Liver (tissue), 8 donors: ENCODE measurements at regions not wholly inside any gene's neighbourhood (a gene's known extent, or its start where the extent isn't known, plus 50 kb on each side); places are given as distances from the start of the nearest gene placed in this dataset.

Source experiments
- DNase-seq: peaks from one replicate; pipeline ENCODE4 v3.0.0-alpha.2; 2017; ENCODE audit warnings: low spot score
- H3K27ac ChIP-seq, 2 donors: one replicate each; pipeline ENCODE4 v1.7.0; 2013; ENCODE audit warnings: inconsistent platforms in 2 of 2, low read length in 2 of 2, control low read depth in 1 of 2, low read depth in 1 of 2, mild to moderate bottlenecking in 1 of 2
- H3K27me3 ChIP-seq, 4 donors: one replicate each; pipeline versions ENCODE4 v1.6.1 to v1.7.0; 2013; ENCODE audit warnings: low read length in 3 of 4, inconsistent platforms in 1 of 4, mild to moderate bottlenecking in 1 of 4, moderate library complexity in 1 of 4; ENCODE audit not compliant: control insufficient read depth in 4 of 4, insufficient read depth in 4 of 4
- H3K36me3 ChIP-seq, 4 donors: one replicate each; pipeline versions ENCODE4 v1.6.1 to v1.7.0; 2013; ENCODE audit warnings: low read length in 3 of 4, mild to moderate bottlenecking in 3 of 4, low read depth in 1 of 4, moderate library complexity in 1 of 4; ENCODE audit not compliant: control insufficient read depth in 4 of 4, insufficient read depth in 3 of 4
- H3K4me1 ChIP-seq, 4 donors: one replicate each; pipeline versions ENCODE4 v1.6.1 to v1.7.0; 2013; ENCODE audit warnings: low read length in 3 of 4, mild to moderate bottlenecking in 3 of 4, moderate library complexity in 1 of 4; ENCODE audit not compliant: control insufficient read depth in 4 of 4, insufficient read depth in 4 of 4
- H3K4me3 ChIP-seq, 3 donors: one replicate each; pipeline versions ENCODE4 v1.6.1 to v1.7.0; 2013; ENCODE audit warnings: low read length in 3 of 3, control low read depth in 1 of 3, low read depth in 1 of 3, mild to moderate bottlenecking in 1 of 3
- H3K9ac ChIP-seq, 2 donors: one replicate each; pipeline ENCODE4 v1.7.0; 2013; ENCODE audit warnings: low read length in 2 of 2, mild to moderate bottlenecking in 2 of 2, moderate library complexity in 2 of 2, control low read depth in 1 of 2, low read depth in 1 of 2
- H3K9me3 ChIP-seq, 4 donors: one replicate each; pipeline versions ENCODE4 v1.6.1 to v1.7.0; 2013; ENCODE audit warnings: low read length in 3 of 4; ENCODE audit not compliant: control insufficient read depth in 4 of 4
- EGR1 ChIP-seq, 2 donors: IDR thresholded peaks; 2 replicates each; pipeline ENCODE4 v1.6.1; 2016 to 2018; ENCODE audit warnings: antibody characterized with exemption in 2 of 2, low read depth in 2 of 2
- FOXA1 ChIP-seq: IDR thresholded peaks from 2 replicates; pipeline ENCODE4 v1.6.1; 2016; ENCODE audit warnings: antibody characterized with exemption
- FOXA2 ChIP-seq: IDR thresholded peaks from 2 replicates; pipeline ENCODE4 v1.6.1; 2016; ENCODE audit warnings: antibody characterized with exemption
- GABPA ChIP-seq, 2 donors: IDR thresholded peaks in 1 of 2; conservative IDR thresholded peaks in 1 of 2; 2 replicates each; pipeline ENCODE4 v1.6.1; 2016; ENCODE audit warnings: antibody characterized with exemption in 2 of 2, mild to moderate bottlenecking in 1 of 2, moderate library complexity in 1 of 2
- HNF4A ChIP-seq, 2 donors: conservative IDR thresholded peaks; 2 replicates each; pipeline ENCODE4 v1.6.1; 2016; ENCODE audit warnings: antibody characterized with exemption in 2 of 2, mild to moderate bottlenecking in 2 of 2
- HNF4G ChIP-seq: IDR thresholded peaks from 2 replicates; pipeline ENCODE4 v1.6.1; 2016; ENCODE audit warnings: antibody characterized with exemption
- JUND ChIP-seq, 2 donors: IDR thresholded peaks; 2 replicates each; pipeline ENCODE4 v1.6.1; 2016; ENCODE audit warnings: antibody characterized with exemption in 2 of 2
- NR2F2 ChIP-seq: IDR thresholded peaks from 2 replicates; pipeline ENCODE4 v1.6.1; 2016; ENCODE audit warnings: antibody characterized with exemption
- RAD21 ChIP-seq, 2 donors: IDR thresholded peaks; 2 replicates each; pipeline ENCODE4 v1.6.1; 2016; ENCODE audit warnings: antibody characterized with exemption in 2 of 2, mild to moderate bottlenecking in 2 of 2
- RXRA ChIP-seq, 2 donors: IDR thresholded peaks; 2 replicates each; pipeline ENCODE4 v1.6.1; 2017 to 2018; ENCODE audit warnings: antibody characterized with exemption in 2 of 2, mild to moderate bottlenecking in 1 of 2
- SP1 ChIP-seq: IDR thresholded peaks from 2 replicates; pipeline ENCODE4 v1.6.1; 2018; ENCODE audit warnings: antibody characterized with exemption, mild to moderate bottlenecking
- YY1 ChIP-seq: IDR thresholded peaks from 2 replicates; pipeline ENCODE4 v1.6.1; 2016; ENCODE audit warnings: antibody characterized with exemption, mild to moderate bottlenecking
- WGBS: extraction: QIAGEN DNeasy Blood & Tissue Kit; methylation state at CpG from one replicate; pipeline ENCODE4 v1.1.7; 2013; 5-methylcytosine and 5-hydroxymethylcytosine counted together
- TF ChIP-seq, protein P1 (sequence below): IDR thresholded peaks from 2 replicates; pipeline ENCODE4 v1.6.1; 2016; ENCODE audit warnings: antibody characterized with exemption
- TF ChIP-seq, protein P2 (sequence below): IDR thresholded peaks from 2 replicates; pipeline ENCODE4 v1.6.1; 2016; ENCODE audit warnings: antibody characterized with exemption, mild to moderate bottlenecking
- TF ChIP-seq, protein P3 (sequence below): fragments of 150-350 bp; IDR thresholded peaks from 2 replicates; pipeline ENCODE4 v1.5.1; 2017; ENCODE audit warnings: improper control_type of control experiment, low read depth, low read length; ENCODE audit not compliant: missing input control
- TF ChIP-seq, protein P4 (sequence below): IDR thresholded peaks from 2 replicates; pipeline ENCODE4 v1.6.1; 2016; ENCODE audit warnings: antibody characterized with exemption
- TF ChIP-seq, protein P5 (sequence below): IDR thresholded peaks from 2 replicates; pipeline ENCODE4 v1.6.1; 2016; ENCODE audit warnings: antibody characterized with exemption
- donor health status: healthy.
- donor health status: healthy.
- donor health status: healthy.
- donor health status: healthy.
- donor health status: healthy.

DNA sequence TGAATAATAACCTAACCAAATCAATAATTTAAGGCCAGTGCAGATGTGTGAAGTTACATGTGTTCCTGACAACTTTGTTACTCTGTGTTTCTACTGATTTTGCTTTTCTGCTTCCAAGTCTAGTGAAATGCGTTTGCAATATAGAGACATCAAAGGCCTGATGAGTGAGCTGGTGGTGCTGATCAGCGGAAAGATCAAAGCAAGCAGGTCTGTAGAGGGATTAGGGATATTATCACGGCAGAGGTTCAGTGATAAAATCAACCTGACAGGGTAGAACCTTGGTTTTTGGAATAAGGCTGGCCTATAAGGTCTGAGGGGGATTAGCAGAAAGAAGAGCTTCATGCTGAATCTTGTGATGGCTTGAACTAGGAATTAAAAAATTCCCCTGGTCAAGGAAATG, 111.7 kb downstream of the EDEM1 start:
- Histone ChIP-seq H3K4me1 (no peaks in the 10 kb centered on the region), H3K9ac (no peak overlapping the region), H3K27me3 (no peaks in the 10 kb centered on the region), H3K9me3 (peaks cover 0 to 2% (median 0%) of the 10 kb centered on the region in 4 donors), H3K36me3 (no peaks in the 10 kb centered on the region), H3K4me3 (no peak overlapping the region), H3K27ac (no peak overlapping the region)
- DNase-seq: no peak
- TF ChIP-seq, protein P1, sequence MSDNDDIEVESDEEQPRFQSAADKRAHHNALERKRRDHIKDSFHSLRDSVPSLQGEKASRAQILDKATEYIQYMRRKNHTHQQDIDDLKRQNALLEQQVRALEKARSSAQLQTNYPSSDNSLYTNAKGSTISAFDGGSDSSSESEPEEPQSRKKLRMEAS: no peak
- no peak for TF ChIP-seq RAD21 (IDR thresholded peaks at IDR 0.05)
- TF ChIP-seq HNF4G: no peak
- TF ChIP-seq RXRA (IDR thresholded peaks at IDR 0.05): no peak
- no peak for TF ChIP-seq SP1
- TF ChIP-seq, protein P2, sequence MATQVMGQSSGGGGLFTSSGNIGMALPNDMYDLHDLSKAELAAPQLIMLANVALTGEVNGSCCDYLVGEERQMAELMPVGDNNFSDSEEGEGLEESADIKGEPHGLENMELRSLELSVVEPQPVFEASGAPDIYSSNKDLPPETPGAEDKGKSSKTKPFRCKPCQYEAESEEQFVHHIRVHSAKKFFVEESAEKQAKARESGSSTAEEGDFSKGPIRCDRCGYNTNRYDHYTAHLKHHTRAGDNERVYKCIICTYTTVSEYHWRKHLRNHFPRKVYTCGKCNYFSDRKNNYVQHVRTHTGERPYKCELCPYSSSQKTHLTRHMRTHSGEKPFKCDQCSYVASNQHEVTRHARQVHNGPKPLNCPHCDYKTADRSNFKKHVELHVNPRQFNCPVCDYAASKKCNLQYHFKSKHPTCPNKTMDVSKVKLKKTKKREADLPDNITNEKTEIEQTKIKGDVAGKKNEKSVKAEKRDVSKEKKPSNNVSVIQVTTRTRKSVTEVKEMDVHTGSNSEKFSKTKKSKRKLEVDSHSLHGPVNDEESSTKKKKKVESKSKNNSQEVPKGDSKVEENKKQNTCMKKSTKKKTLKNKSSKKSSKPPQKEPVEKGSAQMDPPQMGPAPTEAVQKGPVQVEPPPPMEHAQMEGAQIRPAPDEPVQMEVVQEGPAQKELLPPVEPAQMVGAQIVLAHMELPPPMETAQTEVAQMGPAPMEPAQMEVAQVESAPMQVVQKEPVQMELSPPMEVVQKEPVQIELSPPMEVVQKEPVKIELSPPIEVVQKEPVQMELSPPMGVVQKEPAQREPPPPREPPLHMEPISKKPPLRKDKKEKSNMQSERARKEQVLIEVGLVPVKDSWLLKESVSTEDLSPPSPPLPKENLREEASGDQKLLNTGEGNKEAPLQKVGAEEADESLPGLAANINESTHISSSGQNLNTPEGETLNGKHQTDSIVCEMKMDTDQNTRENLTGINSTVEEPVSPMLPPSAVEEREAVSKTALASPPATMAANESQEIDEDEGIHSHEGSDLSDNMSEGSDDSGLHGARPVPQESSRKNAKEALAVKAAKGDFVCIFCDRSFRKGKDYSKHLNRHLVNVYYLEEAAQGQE: no peak
- WGBS: 78% methylated on average over 3 of the region's 3 CpGs

DNA sequence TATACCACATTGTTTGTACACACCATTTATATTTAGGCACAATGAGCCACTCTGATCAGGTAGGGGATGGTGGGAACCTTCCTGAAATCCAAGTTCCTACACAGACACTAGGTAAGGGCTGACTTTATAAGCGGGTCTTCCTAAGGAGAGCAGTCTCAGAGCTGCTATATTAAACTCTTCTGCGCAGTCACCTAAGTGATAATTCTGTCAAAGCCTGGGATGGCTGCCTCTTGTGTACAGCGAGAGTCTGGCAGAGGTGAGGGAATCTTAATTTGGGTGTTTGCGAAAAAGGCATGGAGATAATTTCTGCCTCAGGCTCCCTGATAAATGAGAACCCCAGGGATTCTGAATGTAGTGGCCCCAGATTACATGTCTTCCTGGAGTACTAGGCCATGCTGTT, 113.1 kb downstream of the EDEM1 start:
- WGBS: 95% methylated on average over 4 of the region's 4 CpGs

More for the DNA sequence above, 113.1 kb downstream of the EDEM1 start:
- TF ChIP-seq, protein P3, sequence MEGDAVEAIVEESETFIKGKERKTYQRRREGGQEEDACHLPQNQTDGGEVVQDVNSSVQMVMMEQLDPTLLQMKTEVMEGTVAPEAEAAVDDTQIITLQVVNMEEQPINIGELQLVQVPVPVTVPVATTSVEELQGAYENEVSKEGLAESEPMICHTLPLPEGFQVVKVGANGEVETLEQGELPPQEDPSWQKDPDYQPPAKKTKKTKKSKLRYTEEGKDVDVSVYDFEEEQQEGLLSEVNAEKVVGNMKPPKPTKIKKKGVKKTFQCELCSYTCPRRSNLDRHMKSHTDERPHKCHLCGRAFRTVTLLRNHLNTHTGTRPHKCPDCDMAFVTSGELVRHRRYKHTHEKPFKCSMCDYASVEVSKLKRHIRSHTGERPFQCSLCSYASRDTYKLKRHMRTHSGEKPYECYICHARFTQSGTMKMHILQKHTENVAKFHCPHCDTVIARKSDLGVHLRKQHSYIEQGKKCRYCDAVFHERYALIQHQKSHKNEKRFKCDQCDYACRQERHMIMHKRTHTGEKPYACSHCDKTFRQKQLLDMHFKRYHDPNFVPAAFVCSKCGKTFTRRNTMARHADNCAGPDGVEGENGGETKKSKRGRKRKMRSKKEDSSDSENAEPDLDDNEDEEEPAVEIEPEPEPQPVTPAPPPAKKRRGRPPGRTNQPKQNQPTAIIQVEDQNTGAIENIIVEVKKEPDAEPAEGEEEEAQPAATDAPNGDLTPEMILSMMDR: no peak
- TF ChIP-seq FOXA1 (no peak), EGR1 (IDR thresholded peaks at IDR 0.05; ENCODE audit: low read depth in 2 of 2) (no peak), GABPA (IDR thresholded peaks at IDR 0.05 in 1 of 2, conservative IDR thresholded peaks at IDR 0.05 in 1 of 2) (no peak), RXRA (IDR thresholded peaks at IDR 0.05) (no peak), HNF4G (no peak), JUND (IDR thresholded peaks at IDR 0.05) (no peak), YY1 (no peak), HNF4A (conservative IDR thresholded peaks at IDR 0.05) (no peak), RAD21 (IDR thresholded peaks at IDR 0.05) (no peak), FOXA2 (no peak), NR2F2 (no peak), SP1 (no peak)
- TF ChIP-seq, protein P4, sequence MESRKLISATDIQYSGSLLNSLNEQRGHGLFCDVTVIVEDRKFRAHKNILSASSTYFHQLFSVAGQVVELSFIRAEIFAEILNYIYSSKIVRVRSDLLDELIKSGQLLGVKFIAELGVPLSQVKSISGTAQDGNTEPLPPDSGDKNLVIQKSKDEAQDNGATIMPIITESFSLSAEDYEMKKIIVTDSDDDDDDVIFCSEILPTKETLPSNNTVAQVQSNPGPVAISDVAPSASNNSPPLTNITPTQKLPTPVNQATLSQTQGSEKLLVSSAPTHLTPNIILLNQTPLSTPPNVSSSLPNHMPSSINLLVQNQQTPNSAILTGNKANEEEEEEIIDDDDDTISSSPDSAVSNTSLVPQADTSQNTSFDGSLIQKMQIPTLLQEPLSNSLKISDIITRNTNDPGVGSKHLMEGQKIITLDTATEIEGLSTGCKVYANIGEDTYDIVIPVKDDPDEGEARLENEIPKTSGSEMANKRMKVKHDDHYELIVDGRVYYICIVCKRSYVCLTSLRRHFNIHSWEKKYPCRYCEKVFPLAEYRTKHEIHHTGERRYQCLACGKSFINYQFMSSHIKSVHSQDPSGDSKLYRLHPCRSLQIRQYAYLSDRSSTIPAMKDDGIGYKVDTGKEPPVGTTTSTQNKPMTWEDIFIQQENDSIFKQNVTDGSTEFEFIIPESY: no peak
- TF ChIP-seq, protein P2: no peak
- TF ChIP-seq, protein P5, sequence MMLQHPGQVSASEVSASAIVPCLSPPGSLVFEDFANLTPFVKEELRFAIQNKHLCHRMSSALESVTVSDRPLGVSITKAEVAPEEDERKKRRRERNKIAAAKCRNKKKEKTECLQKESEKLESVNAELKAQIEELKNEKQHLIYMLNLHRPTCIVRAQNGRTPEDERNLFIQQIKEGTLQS: no peak
- TF ChIP-seq, protein P1: no peak
- no peak for DNase-seq
- Histone ChIP-seq H3K4me1 (no peaks in the 10 kb centered on the region), H3K27me3 (no peaks in the 10 kb centered on the region), H3K36me3 (no peaks in the 10 kb centered on the region), H3K9me3 (no peaks in the 10 kb centered on the region), H3K9ac (no peak overlapping the region), H3K27ac (no peak overlapping the region), H3K4me3 (no peak overlapping the region)
